Activated B cell treated with CpG ODN at 0.5 μM for 24 hours (primary cell): ENCODE measurements at regions not wholly inside any gene's neighbourhood (a gene's known extent, or its start where the extent isn't known, plus 50 kb on each side); places are given as distances from the start of the nearest gene placed in this dataset.

Experiments used
- ATAC-seq: fragments of 200-7000 bp; cut with Tn5 transposase; one replicate; pipeline ENCODE4 v1.10.0; 2021; ENCODE audit warnings: low read depth, mild to moderate bottlenecking, moderate library complexity
- CTCF ChIA-PET: fragments of 350-600 bp; sonication (Branson Sonifier 250); formaldehyde crosslinking; loops from one replicate; lab custom pipeline; 2021; ENCODE audit warnings: antibody characterized with exemption; lab: Charles Lee
- POLR2A ChIA-PET: fragments of 350-600 bp; sonication (Branson Sonifier 250); formaldehyde crosslinking; loops from one replicate; lab custom pipeline; 2021; ENCODE audit warnings: antibody characterized with exemption; lab: Charles Lee
- DNase-seq: peaks from one replicate; pipeline ENCODE4 v3.0.0; 2022
- H3K27ac Mint-ChIP-seq: one replicate; pipeline ENCODE4 v1.8.0; 2020; ENCODE audit warnings: mixed read lengths
- H3K27me3 Mint-ChIP-seq: one replicate; pipeline ENCODE4 v1.8.0; 2021; ENCODE audit warnings: mixed read lengths
- H3K36me3 Mint-ChIP-seq: one replicate; pipeline ENCODE4 v1.8.0; 2021; ENCODE audit warnings: low read depth, mixed read lengths
- H3K4me1 Mint-ChIP-seq: one replicate; pipeline ENCODE4 v1.8.0; 2021; ENCODE audit warnings: mixed read lengths
- H3K4me3 Mint-ChIP-seq: one replicate; pipeline ENCODE4 v1.8.0; 2020; ENCODE audit warnings: mild to moderate bottlenecking, mixed read lengths
- H3K9me3 Mint-ChIP-seq: one replicate; pipeline ENCODE4 v1.8.0; 2020; ENCODE audit warnings: mixed read lengths
- intact Hi-C: fragments of 100-400 bp; cut with micrococcal nuclease; formaldehyde crosslinking; loops from one replicate; pipeline ENCODE4 v1.15.1; 2024
- TF ChIP-seq, protein P1 (sequence below): fragments of 200-600 bp; IDR thresholded peaks from one replicate; pipeline ENCODE4 v1.8.0; 2022; ENCODE audit warnings: antibody characterized with exemption, mild to moderate bottlenecking

DNA sequence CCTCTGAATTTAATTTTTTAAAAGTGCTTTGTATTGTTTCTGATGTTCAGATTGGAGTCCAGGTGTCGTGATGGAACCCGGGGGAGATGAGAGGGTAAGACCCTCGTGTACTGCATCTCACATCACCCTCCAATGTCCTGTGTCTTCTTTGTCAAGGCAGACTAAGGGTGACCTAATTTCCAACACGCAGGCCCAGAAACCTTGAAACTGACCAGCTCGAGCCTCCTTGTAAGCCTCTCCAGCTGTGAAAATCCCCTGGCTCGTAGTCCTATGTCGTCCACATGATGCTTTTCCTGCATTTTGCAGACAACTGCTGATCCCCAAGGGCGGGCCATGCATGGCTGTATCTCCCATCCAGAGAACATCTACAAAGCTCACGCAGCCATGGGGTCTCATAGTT lies 220.2 kb downstream of the ARHGAP12 start:
- TF ChIP-seq, protein P1, sequence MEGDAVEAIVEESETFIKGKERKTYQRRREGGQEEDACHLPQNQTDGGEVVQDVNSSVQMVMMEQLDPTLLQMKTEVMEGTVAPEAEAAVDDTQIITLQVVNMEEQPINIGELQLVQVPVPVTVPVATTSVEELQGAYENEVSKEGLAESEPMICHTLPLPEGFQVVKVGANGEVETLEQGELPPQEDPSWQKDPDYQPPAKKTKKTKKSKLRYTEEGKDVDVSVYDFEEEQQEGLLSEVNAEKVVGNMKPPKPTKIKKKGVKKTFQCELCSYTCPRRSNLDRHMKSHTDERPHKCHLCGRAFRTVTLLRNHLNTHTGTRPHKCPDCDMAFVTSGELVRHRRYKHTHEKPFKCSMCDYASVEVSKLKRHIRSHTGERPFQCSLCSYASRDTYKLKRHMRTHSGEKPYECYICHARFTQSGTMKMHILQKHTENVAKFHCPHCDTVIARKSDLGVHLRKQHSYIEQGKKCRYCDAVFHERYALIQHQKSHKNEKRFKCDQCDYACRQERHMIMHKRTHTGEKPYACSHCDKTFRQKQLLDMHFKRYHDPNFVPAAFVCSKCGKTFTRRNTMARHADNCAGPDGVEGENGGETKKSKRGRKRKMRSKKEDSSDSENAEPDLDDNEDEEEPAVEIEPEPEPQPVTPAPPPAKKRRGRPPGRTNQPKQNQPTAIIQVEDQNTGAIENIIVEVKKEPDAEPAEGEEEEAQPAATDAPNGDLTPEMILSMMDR, result no peak
- H3K27me3 Mint-ChIP-seq, result no peaks in the 10 kb centered on the region
- H3K9me3 Mint-ChIP-seq, result peaks cover 14% of the 10 kb centered on the region
- POLR2A ChIA-PET, result interaction anchor here (1.4 kb wide), 1 partner anchor 51 kb away, joined by 3 read pairs; no protein-coding TSS in a partner anchor
- H3K4me3 Mint-ChIP-seq, result no peak overlapping the region
- no peak for DNase-seq
- H3K27ac Mint-ChIP-seq, result peak overlapping the region; percentile 72
- ATAC-seq, result no peak
- CTCF ChIA-PET, result no interaction called here
- H3K36me3 Mint-ChIP-seq, result no peaks in the 10 kb centered on the region
- intact Hi-C loops, result loop anchor here (5.0 to 10.0 kb wide), 2 partner anchors 106 to 574 kb away; no protein-coding TSS in a partner anchor
- peaks cover 34% of the 10 kb centered on the region for H3K4me1 Mint-ChIP-seq

DNA sequence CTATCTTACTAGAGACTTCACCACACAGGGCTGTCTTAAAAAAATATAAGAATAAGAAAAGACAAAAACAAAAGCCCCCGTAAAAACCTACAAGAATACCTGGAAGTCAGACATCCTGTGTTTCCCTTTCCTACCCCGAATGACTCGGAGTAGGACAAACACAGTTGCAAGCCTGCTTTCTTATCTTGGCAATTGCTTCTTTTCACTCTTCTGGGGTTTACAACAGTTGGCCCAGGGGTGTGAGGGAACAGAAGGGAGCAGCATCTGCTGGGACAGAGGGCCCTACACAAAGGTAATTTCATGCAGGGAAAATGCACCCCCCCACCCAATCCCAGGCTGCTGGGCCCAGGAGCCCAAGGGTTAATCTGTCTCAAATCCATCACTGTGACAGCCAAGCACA lies 220.6 kb downstream of the ARHGAP12 start:
- H3K27ac Mint-ChIP-seq, result peak overlapping the region; percentile 72
- no peak for DNase-seq
- no peaks in the 10 kb centered on the region for H3K27me3 Mint-ChIP-seq
- H3K36me3 Mint-ChIP-seq, result no peaks in the 10 kb centered on the region
- CTCF ChIA-PET, result no interaction called here
- peaks cover 14% of the 10 kb centered on the region for H3K9me3 Mint-ChIP-seq
- TF ChIP-seq, protein P1, result no peak
- H3K4me1 Mint-ChIP-seq, result peaks cover 35% of the 10 kb centered on the region
- ATAC-seq, result no peak
- H3K4me3 Mint-ChIP-seq, result peak overlapping the region; percentile 62
- intact Hi-C loops, result loop anchor here (5.0 to 10.0 kb wide), 2 partner anchors 106 to 573 kb away; no protein-coding TSS in a partner anchor
- POLR2A ChIA-PET, result no interaction called here

DNA sequence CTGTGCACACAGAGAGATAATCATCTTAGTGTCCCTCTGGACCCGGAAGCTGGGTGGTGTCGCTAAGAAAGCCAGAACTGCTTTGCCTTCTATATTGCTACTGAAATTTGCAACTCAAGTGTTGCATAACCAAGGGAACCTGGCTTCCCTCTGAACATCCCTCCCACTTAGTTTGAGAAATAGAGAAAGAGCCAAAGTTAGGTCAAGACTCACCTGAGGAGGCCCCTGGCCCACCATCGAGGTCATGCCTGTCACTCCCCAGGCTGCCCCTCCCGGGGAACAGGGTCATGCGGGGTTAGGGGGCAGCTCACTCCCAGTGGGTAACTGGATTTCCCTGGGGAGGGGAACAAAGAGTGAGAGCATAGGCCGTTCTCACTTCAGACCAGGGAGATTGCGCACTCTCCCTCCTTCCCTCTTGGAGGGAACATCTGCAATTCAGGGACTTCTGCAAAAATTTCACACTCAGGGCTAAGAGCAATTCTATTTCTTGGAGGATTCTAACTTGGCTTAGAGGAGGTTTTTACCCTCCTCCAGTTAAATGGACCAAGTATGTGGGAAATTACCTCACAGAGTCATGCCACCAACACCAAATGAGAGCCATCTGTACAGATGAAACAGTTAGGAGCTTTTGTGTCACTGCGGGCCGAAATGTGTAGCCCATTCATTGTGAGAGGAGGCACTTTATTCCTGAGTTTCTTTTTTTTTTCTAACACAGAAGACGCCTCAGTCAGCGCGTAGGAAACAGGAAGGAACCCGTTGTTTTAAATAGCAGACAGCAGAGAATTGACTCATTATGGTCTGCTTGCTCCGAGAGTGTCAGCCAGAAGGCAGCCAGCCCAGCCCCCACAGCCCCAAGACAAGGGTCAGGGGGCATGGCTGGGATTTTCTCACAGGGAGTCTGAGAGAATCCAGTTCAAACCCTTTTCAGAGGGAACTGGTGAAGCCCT lies 221.3 kb downstream of the ARHGAP12 start:
- DNase-seq (no peak), ATAC-seq (peak; percentile 91)
- ChIA-PET POLR2A (interaction anchor here (0.6 to 1.3 kb wide), 2 partner anchors 53 to 710 kb away, joined by 3 to 5 read pairs; no protein-coding TSS in a partner anchor), CTCF (no interaction called here)
- TF ChIP-seq, protein P1, result no peak
- peak overlapping the region; percentile 72 for H3K27ac Mint-ChIP-seq
- H3K36me3 Mint-ChIP-seq, result no peaks in the 10 kb centered on the region
- H3K4me3 Mint-ChIP-seq, result peak overlapping the region; percentile 62
- H3K4me1 Mint-ChIP-seq, result peaks cover 39% of the 10 kb centered on the region
- intact Hi-C loops, result loop anchor here (1.0 to 10.0 kb wide), 4 partner anchors 53 to 676 kb away; partner anchors contain the start of gene ZNF438
- peaks cover 9% of the 10 kb centered on the region for H3K9me3 Mint-ChIP-seq
- H3K27me3 Mint-ChIP-seq, result no peaks in the 10 kb centered on the region

DNA sequence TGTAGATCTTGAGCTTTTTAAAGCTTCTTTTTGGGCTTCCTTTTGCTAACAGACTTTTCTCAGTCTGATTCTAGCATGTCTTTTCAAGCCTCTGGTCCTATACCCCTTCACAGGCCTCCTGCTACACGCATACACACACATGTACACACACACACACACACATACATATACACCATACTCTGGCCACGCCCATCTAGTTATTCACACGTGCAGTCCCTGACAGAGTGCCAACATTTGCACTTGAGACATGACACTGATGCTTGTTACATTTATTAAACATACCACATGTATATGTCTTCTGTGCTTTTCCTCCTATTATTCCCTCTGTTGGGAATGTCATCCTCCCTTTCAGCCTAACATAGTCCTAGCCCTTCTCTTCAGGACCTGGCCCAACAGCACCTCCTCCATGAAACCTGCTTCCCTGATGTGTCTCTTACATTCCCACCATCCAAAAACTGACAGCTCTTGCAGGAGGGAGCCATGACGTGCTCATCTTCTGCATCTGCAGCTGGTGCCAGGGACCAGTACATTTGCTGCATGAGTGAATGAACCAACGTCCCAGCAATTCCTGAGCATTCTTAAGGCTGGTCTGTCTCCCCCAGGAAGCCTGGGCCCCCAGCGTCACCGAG lies 222.1 kb downstream of the ARHGAP12 start:
- Mint-ChIP-seq H3K27ac (peak overlapping the region; percentile 72), H3K4me1 (peaks cover 47% of the 10 kb centered on the region), H3K36me3 (no peaks in the 10 kb centered on the region), H3K4me3 (peak overlapping the region; percentile 62), H3K9me3 (peaks cover 4% of the 10 kb centered on the region), H3K27me3 (no peaks in the 10 kb centered on the region)
- intact Hi-C loops, result loop anchor here (1.0 to 10.0 kb wide), 4 partner anchors 54 to 675 kb away; partner anchors contain the start of gene ZNF438
- no peak for ATAC-seq
- ChIA-PET CTCF (no interaction called here), POLR2A (interaction anchor here (0.6 to 1.3 kb wide), 2 partner anchors 54 to 709 kb away, joined by 3 to 5 read pairs; no protein-coding TSS in a partner anchor)
- TF ChIP-seq, protein P1, result no peak
- no peak for DNase-seq
